Mesothelial cell of epicardium (in vitro differentiated cells): ENCODE measurements at regions not wholly inside any gene's neighbourhood (a gene's known extent, or its start where the extent isn't known, plus 50 kb on each side); places are given as distances from the start of the nearest gene placed in this dataset.
A peak's percentile ranks its signal among the peaks of the same experiment; 100 is the strongest.

Source experiments
- DNase-seq, 2 experiments: peaks; one replicate each; pipeline ENCODE4 v3.0.0; 2021; ENCODE audit warnings: low spot score in 2 of 2; ENCODE audit not compliant: unreplicated experiment in 2 of 2
- H3K27ac Mint-ChIP-seq: 2 replicates; pipeline ENCODE4 v1.8.0; 2021; ENCODE audit warnings: mixed read lengths
- H3K27me3 Mint-ChIP-seq: 2 replicates; pipeline ENCODE4 v1.8.0; 2021; ENCODE audit warnings: low read depth, mixed read lengths
- H3K36me3 Mint-ChIP-seq: 2 replicates; pipeline ENCODE4 v1.8.0; 2021; ENCODE audit warnings: mixed read lengths
- H3K4me1 Mint-ChIP-seq: 2 replicates; pipeline ENCODE4 v1.8.0; 2021; ENCODE audit warnings: mixed read lengths
- H3K4me3 Mint-ChIP-seq: 2 replicates; pipeline ENCODE4 v1.8.0; 2021; ENCODE audit warnings: mild to moderate bottlenecking, moderate library complexity, mixed read lengths
- H3K9me3 Mint-ChIP-seq: 2 replicates; pipeline ENCODE4 v1.8.0; 2021; ENCODE audit warnings: mixed read lengths
- CTCF ChIP-seq: fragments of 200-600 bp; sonication (generic); IDR thresholded peaks from one replicate; pipeline ENCODE4 v1.5.0; 2021; ENCODE audit warnings: antibody characterized with exemption; ENCODE audit not compliant: unreplicated experiment

- no peak for DNase-seq
- peaks cover 34% of the 10 kb centered on the region for H3K4me1 Mint-ChIP-seq
- no peaks in the 10 kb centered on the region for H3K27me3 Mint-ChIP-seq
- no peak overlapping the region for H3K4me3 Mint-ChIP-seq
- peaks cover 7% of the 10 kb centered on the region for H3K36me3 Mint-ChIP-seq
- H3K9me3 Mint-ChIP-seq = peaks cover 14% of the 10 kb centered on the region
- no peak overlapping the region for H3K27ac Mint-ChIP-seq
- no peak for TF ChIP-seq CTCF
Observed at GRCh38 chr13:37195621-37196020, 90.2 kb upstream of the CSNK1A1L start.

- Mint-ChIP-seq H3K9me3 (peaks cover 15% of the 10 kb centered on the region), H3K27me3 (no peaks in the 10 kb centered on the region), H3K36me3 (peaks cover 2% of the 10 kb centered on the region), H3K4me3 (no peak overlapping the region), H3K4me1 (peaks cover 34% of the 10 kb centered on the region), H3K27ac (no peak overlapping the region)
- DNase-seq = no peak
- TF ChIP-seq CTCF = no peak
Observed at GRCh38 chr13:37194428-37194861, 89.0 kb upstream of the CSNK1A1L start.

GRCh38 chr13:37192956-37193355 is 87.5 kb upstream of the CSNK1A1L start:
- H3K9me3 Mint-ChIP-seq = peaks cover 20% of the 10 kb centered on the region
- H3K4me3 Mint-ChIP-seq = no peak overlapping the region
- TF ChIP-seq CTCF = no peak
- peaks cover 5% of the 10 kb centered on the region for H3K36me3 Mint-ChIP-seq
- H3K4me1 Mint-ChIP-seq = peaks cover 34% of the 10 kb centered on the region
- DNase-seq = no peak
- H3K27me3 Mint-ChIP-seq = no peaks in the 10 kb centered on the region
- H3K27ac Mint-ChIP-seq = peak overlapping the region; percentile 21

- no peak for DNase-seq
- Mint-ChIP-seq H3K27ac (no peak overlapping the region), H3K9me3 (peaks cover 50% of the 10 kb centered on the region), H3K27me3 (no peaks in the 10 kb centered on the region), H3K4me1 (peaks cover 8% of the 10 kb centered on the region), H3K36me3 (peaks cover 8% of the 10 kb centered on the region), H3K4me3 (no peak overlapping the region)
- no peak for TF ChIP-seq CTCF
Observed at GRCh38 chr13:37187621-37188020, 82.2 kb upstream of the CSNK1A1L start.

GRCh38 chr13:37187105-37187504 is 81.6 kb upstream of the CSNK1A1L start:
- peaks cover 51% of the 10 kb centered on the region for H3K9me3 Mint-ChIP-seq
- peaks cover 5% of the 10 kb centered on the region for H3K4me1 Mint-ChIP-seq
- peaks cover 8% of the 10 kb centered on the region for H3K36me3 Mint-ChIP-seq
- no peak overlapping the region for H3K27ac Mint-ChIP-seq
- no peak for DNase-seq
- H3K4me3 Mint-ChIP-seq = no peak overlapping the region
- H3K27me3 Mint-ChIP-seq = no peaks in the 10 kb centered on the region
- no peak for TF ChIP-seq CTCF

GRCh38 chr13:37181620-37182019 is 76.2 kb upstream of the CSNK1A1L start:
- no peak overlapping the region for H3K4me3 Mint-ChIP-seq
- no peak for DNase-seq
- no peak for TF ChIP-seq CTCF
- peaks cover 27% of the 10 kb centered on the region for H3K9me3 Mint-ChIP-seq
- H3K4me1 Mint-ChIP-seq = peaks cover 14% of the 10 kb centered on the region
- peaks cover 5% of the 10 kb centered on the region for H3K36me3 Mint-ChIP-seq
- no peak overlapping the region for H3K27ac Mint-ChIP-seq
- no peaks in the 10 kb centered on the region for H3K27me3 Mint-ChIP-seq
